ENCODE measurements at regions not wholly inside any gene's neighbourhood (a gene's known extent, or its start where the extent isn't known, plus 50 kb on each side); places are given as distances from the start of the nearest gene placed in this dataset.
"Not testable (repeated sequence)": the region's sequence is repeated elsewhere in the genome, so short reads cannot be mapped to it uniquely, and the experiment has no call there.

DNA sequence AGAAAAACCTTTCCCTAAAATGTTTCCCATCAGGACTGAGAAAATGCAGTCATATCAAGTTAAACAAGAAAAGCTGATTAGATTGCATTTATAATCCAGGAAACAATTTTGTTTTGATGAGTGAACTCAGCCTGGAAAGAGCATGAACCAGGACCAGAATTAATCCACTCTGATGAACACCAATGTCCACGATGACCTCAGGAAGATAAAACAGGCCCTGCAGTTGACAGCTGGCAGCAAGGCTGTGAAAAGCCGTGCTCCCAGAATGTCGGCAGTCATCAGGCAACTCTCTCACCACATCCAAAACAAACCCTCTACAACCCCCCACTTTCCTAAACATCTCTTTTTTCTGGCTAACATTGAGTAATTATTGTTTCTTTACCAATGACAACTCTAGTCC is 74.0 kb upstream of the PROKR2 start:
- TF ChIP-seq, protein P1, sequence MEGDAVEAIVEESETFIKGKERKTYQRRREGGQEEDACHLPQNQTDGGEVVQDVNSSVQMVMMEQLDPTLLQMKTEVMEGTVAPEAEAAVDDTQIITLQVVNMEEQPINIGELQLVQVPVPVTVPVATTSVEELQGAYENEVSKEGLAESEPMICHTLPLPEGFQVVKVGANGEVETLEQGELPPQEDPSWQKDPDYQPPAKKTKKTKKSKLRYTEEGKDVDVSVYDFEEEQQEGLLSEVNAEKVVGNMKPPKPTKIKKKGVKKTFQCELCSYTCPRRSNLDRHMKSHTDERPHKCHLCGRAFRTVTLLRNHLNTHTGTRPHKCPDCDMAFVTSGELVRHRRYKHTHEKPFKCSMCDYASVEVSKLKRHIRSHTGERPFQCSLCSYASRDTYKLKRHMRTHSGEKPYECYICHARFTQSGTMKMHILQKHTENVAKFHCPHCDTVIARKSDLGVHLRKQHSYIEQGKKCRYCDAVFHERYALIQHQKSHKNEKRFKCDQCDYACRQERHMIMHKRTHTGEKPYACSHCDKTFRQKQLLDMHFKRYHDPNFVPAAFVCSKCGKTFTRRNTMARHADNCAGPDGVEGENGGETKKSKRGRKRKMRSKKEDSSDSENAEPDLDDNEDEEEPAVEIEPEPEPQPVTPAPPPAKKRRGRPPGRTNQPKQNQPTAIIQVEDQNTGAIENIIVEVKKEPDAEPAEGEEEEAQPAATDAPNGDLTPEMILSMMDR (IDR thresholded peaks at IDR 0.05; ENCODE audit: low read depth, low read length), result no peak
- no peak for DNase-seq (ENCODE audit: low read depth in 2 of 2)
- no peak overlapping the region for H3K4me3 ChIP-seq (replicated peaks in 1 of 2; ENCODE audit: low read depth in 2 of 2, low read length in 2 of 2)

DNA sequence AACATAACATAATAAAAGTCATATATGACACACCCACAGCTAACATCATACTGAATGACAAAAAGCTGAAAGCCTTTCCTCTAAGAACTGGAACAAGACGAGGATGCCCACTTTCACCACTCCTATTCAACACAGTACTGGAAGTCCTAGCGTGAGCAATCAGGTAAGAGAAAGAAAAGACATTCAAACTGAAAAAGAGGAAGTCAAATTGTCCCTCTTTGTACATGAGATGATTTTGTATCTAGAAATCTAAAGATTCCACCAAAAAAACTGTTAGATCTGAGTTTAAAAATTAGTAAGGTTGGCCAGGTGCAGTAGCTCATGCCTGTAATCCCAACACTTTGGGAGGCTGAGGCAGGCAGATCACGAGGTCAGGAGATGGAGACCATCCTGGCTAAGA is 70.1 kb upstream of the PROKR2 start:
- H3K4me3 ChIP-seq (replicated peaks in 1 of 2; ENCODE audit: low read depth in 2 of 2, low read length in 2 of 2); DNase-seq (ENCODE audit: low read depth in 2 of 2): not testable (repeated sequence)

DNA sequence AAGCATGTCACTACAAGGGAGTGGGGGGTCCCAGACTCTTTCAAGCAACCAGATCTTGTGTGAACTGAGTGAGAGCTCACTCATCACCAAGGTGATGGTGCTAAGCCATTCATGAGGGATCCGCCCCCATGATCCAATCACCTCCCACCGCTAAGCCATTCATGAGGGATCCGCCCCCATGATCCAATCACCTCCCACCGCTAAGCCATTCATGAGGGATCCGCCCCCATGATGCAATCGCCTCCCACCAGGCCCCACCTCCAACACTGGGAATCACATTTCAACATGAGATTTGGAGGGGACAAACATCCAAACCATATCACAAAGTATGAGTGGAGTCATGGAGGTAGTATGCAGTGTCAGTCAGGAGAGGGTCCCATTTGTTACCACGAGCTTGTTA is 64.8 kb upstream of the PROKR2 start:
- not testable (repeated sequence) for DNase-seq (ENCODE audit: low read depth in 2 of 2)

DNA sequence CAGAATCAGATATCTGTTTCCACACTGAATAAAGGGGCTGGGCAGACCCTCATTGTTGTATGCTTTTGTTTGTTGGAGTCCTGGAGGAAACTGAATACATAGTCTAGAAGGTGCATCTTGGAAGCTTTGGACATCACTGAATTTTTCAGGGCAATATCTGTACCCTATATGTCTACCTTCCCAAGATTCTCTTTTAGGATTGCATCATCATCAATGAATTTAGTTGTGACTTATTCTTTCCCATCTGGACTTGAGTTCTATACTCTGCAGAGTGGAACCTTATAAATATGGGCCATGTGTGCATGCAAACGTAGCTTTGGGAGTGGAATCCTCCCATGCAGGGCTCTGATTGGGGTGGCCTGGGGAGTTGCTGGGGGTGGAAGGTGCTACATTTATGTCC is 60.7 kb upstream of the PROKR2 start:
- TF ChIP-seq, protein P1 (IDR thresholded peaks at IDR 0.05; ENCODE audit: low read depth, low read length), result no peak
- H3K4me3 ChIP-seq (replicated peaks in 1 of 2; ENCODE audit: low read depth in 2 of 2, low read length in 2 of 2), result no peak overlapping the region
- DNase-seq (ENCODE audit: low read depth in 2 of 2), result no peak

More for the DNA sequence above, 64.8 kb upstream of the PROKR2 start:
- H3K4me3 ChIP-seq (replicated peaks in 1 of 2; ENCODE audit: low read depth in 2 of 2, low read length in 2 of 2), result not testable (repeated sequence)

DNA sequence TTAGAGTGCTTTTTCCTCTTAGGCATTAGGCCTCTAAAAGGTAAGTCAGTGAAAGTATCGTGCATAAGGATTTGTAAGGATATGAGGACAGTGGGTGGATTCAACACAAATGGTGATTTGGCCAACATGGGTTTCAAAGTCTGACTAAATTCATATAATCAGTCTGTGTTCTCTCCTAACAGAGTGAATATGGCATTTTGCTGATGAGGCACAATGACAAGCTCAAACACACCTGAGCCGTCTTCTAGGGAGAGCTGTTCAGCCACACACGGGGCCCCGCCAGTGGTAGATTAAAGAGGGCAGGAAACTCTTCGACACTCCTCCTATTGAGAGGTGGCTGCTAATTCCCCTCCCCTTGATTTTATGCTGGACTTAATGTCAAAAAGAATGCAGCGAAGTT is 59.5 kb upstream of the PROKR2 start:
- TF ChIP-seq, protein P1 (IDR thresholded peaks at IDR 0.05; ENCODE audit: low read depth, low read length), result no peak
- H3K4me3 ChIP-seq (replicated peaks in 1 of 2; ENCODE audit: low read depth in 2 of 2, low read length in 2 of 2), result no peak overlapping the region
- DNase-seq (ENCODE audit: low read depth in 2 of 2), result no peak

DNA sequence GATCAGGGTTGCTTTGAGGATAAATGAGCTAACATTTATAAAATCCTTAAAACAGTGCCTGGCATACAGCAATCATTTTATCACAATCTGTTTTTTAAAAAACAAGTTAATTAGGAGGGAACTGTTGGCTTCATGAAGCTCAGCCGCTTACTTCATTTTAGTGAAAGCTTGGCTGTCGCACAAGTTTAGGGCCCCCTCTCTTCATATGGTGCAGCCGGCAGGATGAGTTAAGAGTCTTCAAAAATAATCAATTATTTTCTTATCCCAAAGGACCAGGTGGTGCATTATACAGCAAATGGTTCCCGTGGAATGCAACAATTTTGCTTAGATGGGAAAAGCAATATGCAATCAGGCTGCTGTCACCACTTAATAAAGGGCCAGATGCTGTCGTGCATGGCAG is 57.4 kb upstream of the PROKR2 start:
- TF ChIP-seq, protein P1 (IDR thresholded peaks at IDR 0.05; ENCODE audit: low read depth, low read length), result no peak
- no peak for DNase-seq (ENCODE audit: low read depth in 2 of 2)
- H3K4me3 ChIP-seq (replicated peaks in 1 of 2; ENCODE audit: low read depth in 2 of 2, low read length in 2 of 2), result no peak overlapping the region

DNA sequence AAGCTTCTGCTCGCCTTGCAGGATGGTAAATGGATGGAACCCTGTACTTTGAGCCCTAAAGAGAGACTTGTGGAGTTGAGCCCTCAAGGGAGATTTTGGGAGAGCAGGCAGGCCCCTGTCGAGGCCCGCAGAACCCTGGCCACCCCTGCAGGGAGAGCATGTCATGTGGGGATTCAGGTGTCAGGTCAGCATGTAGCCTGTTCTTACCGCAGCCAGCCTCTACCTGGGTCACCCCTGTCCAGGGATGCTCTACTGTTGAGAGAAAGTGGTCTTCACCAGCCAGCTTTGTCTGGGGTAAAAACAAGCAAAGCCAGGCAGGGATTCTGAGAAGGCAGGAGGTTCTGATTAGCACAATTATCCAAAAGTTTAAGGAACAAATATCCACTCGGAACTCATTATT is 55.6 kb upstream of the PROKR2 start:
- no peak overlapping the region for H3K4me3 ChIP-seq (replicated peaks in 1 of 2; ENCODE audit: low read depth in 2 of 2, low read length in 2 of 2)
- TF ChIP-seq, protein P1 (IDR thresholded peaks at IDR 0.05; ENCODE audit: low read depth, low read length), result no peak
- no peak for DNase-seq (ENCODE audit: low read depth in 2 of 2)

DNA sequence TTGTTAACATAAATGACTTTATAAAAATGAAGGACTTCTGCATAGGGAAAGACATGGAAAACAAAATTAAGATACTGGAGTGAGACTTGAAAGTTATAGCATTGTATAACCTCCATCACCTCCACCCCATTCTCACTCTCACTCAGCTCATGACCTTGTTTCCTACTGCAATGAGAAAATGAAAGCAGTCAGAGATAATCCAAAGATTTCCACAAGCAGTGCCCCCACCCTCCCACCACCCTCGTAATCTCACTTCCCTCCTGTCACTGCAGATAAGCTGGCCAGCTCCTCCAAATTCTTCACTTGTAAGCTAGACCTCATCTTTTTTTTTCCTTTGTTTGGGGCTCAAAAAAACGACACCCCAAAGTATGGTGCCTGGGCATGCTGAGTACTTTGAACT is 52.9 kb upstream of the PROKR2 start:
- no peak for DNase-seq (ENCODE audit: low read depth in 2 of 2)

More for the DNA sequence above, 52.9 kb upstream of the PROKR2 start:
- TF ChIP-seq, protein P1 (IDR thresholded peaks at IDR 0.05; ENCODE audit: low read depth, low read length), result no peak
- H3K4me3 ChIP-seq (replicated peaks in 1 of 2; ENCODE audit: low read depth in 2 of 2, low read length in 2 of 2), result no peak overlapping the region
